OCI-LY3 (cell line): ENCODE measurements at regions not wholly inside any gene's neighbourhood (a gene's known extent, or its start where the extent isn't known, plus 50 kb on each side); places are given as distances from the start of the nearest gene placed in this dataset.

ENCODE experiments used
- CTCF ChIP-seq: fragments of 200-600, 300-600 bp; sonication (generic); IDR thresholded peaks from 2 replicates; pipeline ENCODE4 v1.5.1; 2014; ENCODE audit warnings: antibody characterized with exemption, low read length, low read depth
- EZH2phosphoT487 ChIP-seq: fragments of 200-600 bp; shearing (Covaris generic); IDR thresholded peaks from 2 replicates; pipeline ENCODE4 v1.6.1; 2018; ENCODE audit warnings: antibody characterized with exemption, mixed run types, low read depth

- no peak for TF ChIP-seq CTCF
- no peak for TF ChIP-seq EZH2phosphoT487
Observed at GRCh38 chr21:19010996-19011395, 607.4 kb upstream of the TMPRSS15 start.
